AG10803 (cell line): ENCODE measurements at regions not wholly inside any gene's neighbourhood (a gene's known extent, or its start where the extent isn't known, plus 50 kb on each side); places are given as distances from the start of the nearest gene placed in this dataset.

ENCODE experiments used
- DNase-seq: peaks from one replicate; pipeline ENCODE4 v3.0.0; 2010; ENCODE audit warnings: low read depth
- H3K4me3 ChIP-seq: 2 replicates; pipeline ENCODE4 v1.5.1; 2011; ENCODE audit warnings: mild to moderate bottlenecking, low read length, control low read depth
- CTCF ChIP-seq: conservative IDR thresholded peaks from 2 replicates; pipeline ENCODE4 v1.5.1; 2011; ENCODE audit warnings: mild to moderate bottlenecking, low read length, control low read depth, inconsistent platforms

GRCh38 chr11:126114486-126115126 lies 51.9 kb upstream of the CDON start:
- no peak for DNase-seq
- no peak overlapping the region for H3K4me3 ChIP-seq
- no peak for TF ChIP-seq CTCF

GRCh38 chr11:126113963-126114362 lies 51.3 kb upstream of the CDON start:
- no peak overlapping the region for H3K4me3 ChIP-seq
- DNase-seq, result no peak
- TF ChIP-seq CTCF, result no peak

GRCh38 chr11:126113515-126113957 lies 50.9 kb upstream of the CDON start:
- peak; percentile 22 for TF ChIP-seq CTCF
- H3K4me3 ChIP-seq, result no peak overlapping the region
- DNase-seq, result peak; percentile 99

GRCh38 chr11:126113012-126113411 lies 50.3 kb upstream of the CDON start:
- TF ChIP-seq CTCF, result no peak
- DNase-seq, result no peak
- peak overlapping the region; percentile 8; the same call in 1 of the 2 replicates for H3K4me3 ChIP-seq

- TF ChIP-seq CTCF, result no peak
- DNase-seq, result peak; percentile 95
- H3K4me3 ChIP-seq, result no peak overlapping the region
Measured at GRCh38 chr11:126112547-126112946, 49.9 kb upstream of the CDON start.
